ENCODE measurements at regions not wholly inside any gene's neighbourhood (a gene's known extent, or its start where the extent isn't known, plus 50 kb on each side); places are given as distances from the start of the nearest gene placed in this dataset.

GRCh38 chr13:75050419-75051046 lies 431.4 kb downstream of the TBC1D4 start:
- no peak for DNase-seq (ENCODE audit: low read depth)

GRCh38 chr13:75049735-75050335 lies 432.1 kb downstream of the TBC1D4 start:
- DNase-seq (ENCODE audit: low read depth): no peak

GRCh38 chr13:75042807-75043206 lies 439.2 kb downstream of the TBC1D4 start:
- no peak for DNase-seq (ENCODE audit: low read depth)

GRCh38 chr13:75038393-75039113 lies 443.4 kb downstream of the TBC1D4 start:
- DNase-seq (ENCODE audit: low read depth): no peak

- no peak for DNase-seq (ENCODE audit: low read depth)
These were observed 456.0 kb downstream of the TBC1D4 start for GRCh38 chr13:75025956-75026355.

GRCh38 chr13:75024602-75025001 lies 457.4 kb downstream of the TBC1D4 start:
- no peak for DNase-seq (ENCODE audit: low read depth)

GRCh38 chr13:75023609-75024008 lies 458.4 kb downstream of the TBC1D4 start:
- no peak for DNase-seq (ENCODE audit: low read depth)

GRCh38 chr13:75021151-75021550 lies 460.8 kb downstream of the TBC1D4 start:
- DNase-seq (ENCODE audit: low read depth): no peak

- DNase-seq (ENCODE audit: low read depth): no peak
These were observed 465.7 kb downstream of the TBC1D4 start for GRCh38 chr13:75016225-75016624.

GRCh38 chr13:75013818-75014217 lies 468.2 kb downstream of the TBC1D4 start:
- DNase-seq (ENCODE audit: low read depth): no peak

- DNase-seq (ENCODE audit: low read depth): no peak
These were observed 471.0 kb downstream of the TBC1D4 start for GRCh38 chr13:75010941-75011340.

- DNase-seq (ENCODE audit: low read depth): no peak
These were observed 473.0 kb downstream of the TBC1D4 start for GRCh38 chr13:75008926-75009325.

- no peak for DNase-seq (ENCODE audit: low read depth)
These were observed 491.0 kb downstream of the TBC1D4 start for GRCh38 chr13:74990992-74991391.

- no peak for DNase-seq (ENCODE audit: low read depth)
These were observed 494.8 kb downstream of the TBC1D4 start for GRCh38 chr13:74987124-74987690.

- no peak for DNase-seq (ENCODE audit: low read depth)
These were observed 495.4 kb downstream of the TBC1D4 start for GRCh38 chr13:74986609-74987008.

GRCh38 chr13:74979703-74980102 lies 502.3 kb downstream of the TBC1D4 start:
- DNase-seq (ENCODE audit: low read depth): no peak

- DNase-seq (ENCODE audit: low read depth): no peak
These were observed 503.4 kb downstream of the TBC1D4 start for GRCh38 chr13:74978591-74978990.

- no peak for DNase-seq (ENCODE audit: low read depth)
These were observed 504.5 kb downstream of the TBC1D4 start for GRCh38 chr13:74977498-74977897.

- DNase-seq (ENCODE audit: low read depth): no peak
These were observed 506.9 kb downstream of the TBC1D4 start for GRCh38 chr13:74975111-74975510.

GRCh38 chr13:74973935-74974879 lies 507.8 kb downstream of the TBC1D4 start:
- DNase-seq (ENCODE audit: low read depth): no peak

- DNase-seq (ENCODE audit: low read depth): no peak
These were observed 512.5 kb downstream of the TBC1D4 start for GRCh38 chr13:74969419-74969818.
